ENCODE measurements at regions not wholly inside any gene's neighbourhood (a gene's known extent, or its start where the extent isn't known, plus 50 kb on each side); places are given as distances from the start of the nearest gene placed in this dataset.
"Not testable (repeated sequence)": the region's sequence is repeated elsewhere in the genome, so short reads cannot be mapped to it uniquely, and the experiment has no call there.

DNA sequence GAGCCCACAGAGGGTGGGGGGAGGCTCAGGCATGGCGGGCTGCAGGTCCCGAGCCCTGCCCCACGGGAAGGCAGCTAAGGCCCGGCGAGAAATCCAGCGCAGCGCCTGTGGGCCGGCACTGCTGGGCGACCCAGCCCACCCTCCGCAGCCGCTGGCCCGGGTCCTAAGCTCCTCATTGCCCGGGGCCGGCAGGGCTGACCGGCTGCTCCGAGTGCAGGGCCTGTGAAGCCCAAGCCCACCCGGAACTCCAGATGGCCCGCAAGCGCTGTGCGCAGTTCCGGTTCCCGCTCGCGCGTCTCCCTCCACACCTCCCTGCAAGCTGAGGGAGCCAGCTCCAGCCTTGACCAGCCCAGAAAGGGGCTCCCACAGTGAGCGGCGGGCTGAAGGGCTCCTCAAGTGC is 129.8 kb upstream of the CADM1 start:
- DNase-seq = not testable (repeated sequence)

DNA sequence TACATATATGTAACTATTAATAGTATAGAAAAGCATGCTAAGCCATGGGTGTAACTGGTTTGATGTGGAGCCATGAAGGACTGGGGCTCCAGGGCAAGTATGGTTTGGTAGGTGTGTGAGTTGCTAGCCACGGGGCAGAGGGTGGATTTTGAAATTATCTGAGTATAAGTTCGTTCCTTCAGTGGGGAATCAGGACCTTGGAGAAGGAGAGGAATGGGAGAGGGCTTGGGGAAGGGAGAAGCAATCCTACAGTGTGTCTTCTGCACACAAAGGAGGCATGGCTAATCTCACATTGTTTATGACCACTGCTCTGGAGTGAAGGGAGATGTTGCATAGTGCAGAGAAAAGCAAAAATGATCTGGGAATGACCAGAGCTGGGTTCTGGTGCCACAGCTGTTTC is 127.8 kb upstream of the CADM1 start:
- DNase-seq = no peak

DNA sequence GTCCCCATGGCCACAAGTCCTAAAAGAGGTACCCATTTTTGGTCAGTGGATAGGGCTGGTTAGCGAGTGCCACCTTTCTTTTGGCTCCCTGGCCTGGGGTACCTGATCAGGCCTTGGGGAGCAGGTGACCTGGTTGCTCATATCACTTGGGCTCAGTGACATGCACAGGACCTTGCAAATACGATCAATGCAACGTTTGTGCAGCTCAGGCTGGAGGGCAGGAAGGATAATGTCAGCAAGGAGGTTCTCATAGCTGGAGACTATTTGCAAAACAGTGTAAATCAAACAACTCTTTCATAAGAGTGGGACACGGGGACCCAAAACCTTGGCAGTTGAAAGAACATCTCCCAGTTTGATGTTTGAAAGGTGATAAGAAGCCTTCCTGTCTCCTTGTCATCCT is 127.4 kb upstream of the CADM1 start:
- DNase-seq = no peak

DNA sequence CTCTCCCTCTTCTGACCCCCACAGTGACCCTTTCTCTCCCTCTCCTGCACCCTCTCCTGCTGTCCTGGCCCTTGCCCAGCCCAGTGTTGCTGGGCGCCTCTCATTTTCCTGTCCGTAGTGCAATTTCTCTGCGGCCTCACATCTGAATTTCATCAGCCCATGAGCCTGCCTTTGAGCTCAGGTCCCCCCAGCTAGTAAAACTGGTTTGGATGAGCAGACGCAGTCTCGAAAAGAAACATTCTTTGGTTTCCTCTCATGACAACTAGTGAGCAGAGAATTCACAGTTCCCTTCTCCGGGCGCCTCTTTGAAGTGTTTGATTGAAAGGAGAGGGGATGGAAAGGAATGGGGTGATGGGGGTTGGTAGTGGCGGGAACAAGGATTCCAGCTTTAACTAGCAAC is 126.0 kb upstream of the CADM1 start:
- no peak for DNase-seq

DNA sequence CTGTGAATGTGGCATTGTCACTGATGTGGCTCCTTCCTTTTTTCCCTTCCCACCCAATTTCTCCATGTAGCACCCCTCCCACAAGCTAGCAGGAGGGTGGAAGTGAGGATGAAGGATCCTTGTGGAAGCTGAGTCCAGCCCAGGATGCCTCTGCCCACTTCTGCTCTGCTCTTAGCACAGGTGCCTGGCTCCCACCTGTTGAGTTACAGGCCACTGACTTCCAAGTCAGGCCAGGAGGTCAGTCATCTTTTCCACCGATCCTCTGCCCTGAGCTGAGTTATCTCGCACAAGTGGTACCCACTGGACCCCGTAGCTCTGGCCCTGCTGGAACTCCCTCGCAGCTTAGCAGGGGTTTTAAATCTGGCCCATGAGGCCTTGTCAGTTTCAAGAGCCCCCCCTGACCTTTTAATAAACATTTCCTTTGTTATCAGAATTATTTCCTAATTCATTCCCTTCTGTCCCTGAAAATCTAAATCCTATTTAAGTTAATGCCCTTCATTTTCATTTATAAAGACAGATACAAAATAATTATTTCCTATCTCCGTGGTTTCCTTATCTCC is 125.3 kb upstream of the CADM1 start:
- DNase-seq = no peak

DNA sequence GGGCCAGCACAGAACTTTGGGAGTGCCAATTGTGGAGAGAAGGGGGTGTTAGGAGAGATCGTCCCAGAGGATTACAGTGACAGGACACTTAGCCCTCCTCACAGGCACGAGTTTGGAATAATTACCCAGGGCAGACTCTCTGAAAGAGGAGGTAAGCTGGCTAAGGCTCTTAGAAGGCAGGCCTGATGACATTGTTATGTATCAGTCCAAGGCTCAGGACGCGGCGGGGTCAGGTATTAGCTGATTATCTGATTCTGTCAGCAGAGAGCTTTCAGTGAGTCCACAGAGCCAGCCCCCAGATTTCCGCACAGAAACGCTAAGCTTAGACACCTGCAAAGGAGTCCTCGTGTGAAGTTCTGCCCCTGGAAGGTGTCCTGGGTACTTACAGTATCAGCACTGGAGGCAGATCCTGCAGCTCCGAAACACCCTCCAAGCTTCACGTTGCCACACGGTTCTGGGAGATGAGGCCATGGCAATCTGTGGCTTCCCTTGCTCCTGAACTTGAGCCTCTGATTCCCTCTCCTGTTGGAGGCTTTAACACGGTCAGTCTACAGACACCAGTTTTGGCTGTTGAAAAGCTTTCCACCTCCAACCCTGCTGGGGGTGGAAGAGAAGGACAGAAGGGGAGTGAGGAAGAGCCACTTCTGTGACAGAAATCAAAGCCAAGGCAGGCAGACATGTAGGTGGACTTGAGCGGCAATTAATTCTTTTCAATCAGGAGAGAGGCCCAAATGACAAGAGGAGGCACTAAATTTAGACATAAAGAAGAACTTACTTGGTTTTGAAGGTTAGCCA is 123.6 kb upstream of the CADM1 start:
- DNase-seq = no peak

DNA sequence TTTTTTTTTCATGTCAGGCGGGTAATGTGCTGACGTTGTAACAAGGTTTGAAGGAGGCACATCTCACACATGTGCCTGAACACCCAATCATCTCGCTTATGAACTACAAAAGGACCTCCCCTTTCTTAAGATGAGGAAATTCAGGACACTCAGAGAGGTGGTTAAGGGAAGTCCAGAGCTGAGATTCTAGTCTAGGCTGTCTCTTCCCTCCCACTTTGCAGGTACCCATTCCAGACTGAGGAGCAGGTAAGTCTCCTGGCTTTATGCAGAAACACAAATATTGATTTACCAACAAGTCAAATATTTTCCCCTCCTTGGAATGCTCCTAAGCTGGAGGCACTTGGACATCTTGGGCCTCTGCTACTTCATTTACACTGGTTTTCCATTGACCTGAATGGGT is 122.9 kb upstream of the CADM1 start:
- no peak for DNase-seq

DNA sequence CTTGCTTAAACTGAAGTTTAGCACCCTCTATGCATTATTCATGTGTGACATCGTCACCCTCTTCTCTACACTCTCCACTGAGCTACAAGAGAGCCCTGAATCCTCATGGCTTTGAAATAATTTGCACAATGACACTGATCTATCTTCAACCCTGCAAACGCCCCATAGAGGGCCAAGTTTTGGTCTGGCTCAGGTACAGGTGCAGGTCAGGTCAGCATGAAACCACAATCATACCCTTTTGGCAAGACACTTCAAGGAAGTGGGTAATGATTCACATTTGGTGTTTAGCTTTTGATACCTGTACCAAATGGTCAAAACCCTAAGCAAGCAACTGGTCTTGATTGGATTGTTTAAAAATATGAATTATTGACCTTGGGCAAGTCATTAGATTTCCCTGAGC is 122.2 kb upstream of the CADM1 start:
- DNase-seq = no peak

DNA sequence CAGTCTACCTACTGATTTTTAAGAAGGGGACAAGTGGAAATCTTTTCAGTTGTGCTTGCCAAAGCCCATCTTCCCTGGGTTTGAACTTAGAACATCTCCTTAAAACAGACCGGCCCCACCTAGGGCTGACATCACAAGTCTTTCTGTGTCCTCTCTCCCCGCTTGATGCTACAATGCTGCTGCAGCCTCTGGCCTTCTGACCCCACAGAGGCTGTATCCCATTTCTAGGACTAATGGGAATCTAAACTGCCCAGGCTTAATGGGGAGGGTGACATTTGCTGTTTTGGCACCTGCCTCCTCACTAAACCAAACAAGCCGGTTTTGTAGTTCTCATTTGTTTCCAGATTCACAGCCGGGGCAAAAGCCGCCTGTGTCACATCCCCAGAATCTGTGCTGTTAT is 121.3 kb upstream of the CADM1 start:
- no peak for DNase-seq

DNA sequence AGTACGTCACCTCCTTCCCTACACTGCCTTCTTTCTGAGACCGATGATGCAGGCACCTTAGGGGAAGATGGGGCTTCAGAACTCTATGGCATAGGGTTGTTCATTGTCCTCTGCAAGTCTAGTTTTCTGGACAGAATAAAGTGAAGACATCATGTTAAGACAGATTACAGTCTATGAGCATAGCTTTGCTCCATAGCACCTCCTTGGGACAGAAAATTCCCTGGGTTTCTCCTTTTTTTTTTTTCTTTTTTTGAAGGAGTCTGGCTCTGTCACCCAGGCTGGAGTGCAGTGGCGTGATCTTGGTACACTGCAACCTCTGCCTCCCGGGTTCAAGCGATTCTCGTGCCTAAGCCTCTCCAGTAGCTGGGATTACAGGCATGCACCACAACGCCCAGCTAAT is 119.8 kb upstream of the CADM1 start:
- DNase-seq = no peak

DNA sequence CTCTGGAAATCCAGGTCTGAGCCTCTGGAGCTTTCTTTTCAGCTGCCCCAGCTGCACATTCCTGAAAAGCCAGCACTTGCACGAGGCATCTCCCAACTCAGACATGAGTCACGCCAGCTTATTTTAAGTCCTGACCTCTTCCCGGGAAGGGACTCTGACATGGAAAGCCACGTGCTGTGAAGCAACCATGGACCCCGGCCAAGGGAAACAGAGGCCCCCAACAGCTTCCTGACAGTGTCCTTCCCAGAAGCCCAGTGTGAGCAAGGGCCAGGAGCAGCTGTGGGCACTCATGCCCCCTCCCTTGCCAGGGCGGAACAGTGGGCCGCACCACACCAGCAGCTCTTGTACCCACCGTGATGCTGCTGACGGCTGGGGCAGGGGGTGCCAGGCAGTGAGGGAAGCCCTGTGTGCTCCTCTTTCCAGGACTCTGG is 118.8 kb upstream of the CADM1 start:
- no peak for DNase-seq

DNA sequence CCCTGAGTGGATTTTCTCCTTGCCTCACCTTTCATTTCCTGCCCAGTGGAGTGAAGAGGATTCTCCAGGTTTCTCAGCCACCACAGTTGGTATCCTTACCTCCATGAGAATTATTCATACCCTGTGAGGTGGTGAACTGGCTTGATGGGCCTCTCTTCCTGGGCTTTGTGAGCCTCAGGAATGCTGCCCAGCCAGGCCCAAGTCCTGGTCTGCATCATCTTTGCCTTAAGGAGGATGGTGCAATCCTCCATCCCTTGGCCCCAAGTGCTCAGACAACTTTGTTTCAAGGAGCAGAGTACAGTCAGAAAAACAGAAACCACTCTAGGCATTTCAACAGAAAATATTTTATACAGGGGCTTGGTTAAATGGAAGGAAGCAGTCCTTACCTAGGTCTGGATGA is 114.2 kb upstream of the CADM1 start:
- DNase-seq = no peak

DNA sequence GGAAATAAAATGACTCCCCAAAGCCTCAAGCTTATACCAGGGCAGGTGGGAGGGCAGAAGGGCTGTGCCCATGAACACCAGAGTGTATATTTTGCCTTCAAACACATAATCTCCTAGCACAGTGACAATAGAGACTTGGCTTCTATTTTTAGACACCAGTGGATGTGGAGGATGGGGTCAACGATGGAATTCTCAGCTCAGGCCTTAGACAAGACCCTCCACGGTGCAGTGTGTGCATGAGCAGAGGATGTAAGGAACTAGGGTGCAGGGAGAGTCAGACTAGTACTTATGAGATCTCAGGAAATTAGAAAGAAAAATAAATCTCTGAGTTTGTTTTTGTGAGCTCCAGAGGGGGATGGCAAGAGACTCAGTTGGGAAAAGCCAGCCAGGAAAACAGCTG is 113.6 kb upstream of the CADM1 start:
- DNase-seq = no peak

DNA sequence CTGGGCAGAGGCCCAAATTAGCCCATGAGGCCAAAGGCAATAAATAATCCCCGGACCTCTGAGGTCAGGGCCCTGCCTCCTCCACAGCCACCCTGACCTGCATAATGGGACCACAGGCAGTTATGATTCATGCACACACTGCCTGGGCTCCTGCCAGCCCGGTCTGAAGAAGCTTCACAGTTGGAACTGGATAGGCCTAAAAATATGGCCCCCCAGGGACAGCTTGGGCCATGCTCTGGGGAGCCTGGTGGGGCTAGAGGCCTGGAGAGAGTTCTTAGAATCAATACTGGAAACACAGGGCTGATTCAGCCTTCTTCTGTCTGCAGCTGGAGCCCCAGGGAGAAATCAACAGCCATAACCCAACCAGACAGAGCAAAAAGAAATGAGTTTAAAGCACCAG is 112.8 kb upstream of the CADM1 start:
- DNase-seq = no peak

DNA sequence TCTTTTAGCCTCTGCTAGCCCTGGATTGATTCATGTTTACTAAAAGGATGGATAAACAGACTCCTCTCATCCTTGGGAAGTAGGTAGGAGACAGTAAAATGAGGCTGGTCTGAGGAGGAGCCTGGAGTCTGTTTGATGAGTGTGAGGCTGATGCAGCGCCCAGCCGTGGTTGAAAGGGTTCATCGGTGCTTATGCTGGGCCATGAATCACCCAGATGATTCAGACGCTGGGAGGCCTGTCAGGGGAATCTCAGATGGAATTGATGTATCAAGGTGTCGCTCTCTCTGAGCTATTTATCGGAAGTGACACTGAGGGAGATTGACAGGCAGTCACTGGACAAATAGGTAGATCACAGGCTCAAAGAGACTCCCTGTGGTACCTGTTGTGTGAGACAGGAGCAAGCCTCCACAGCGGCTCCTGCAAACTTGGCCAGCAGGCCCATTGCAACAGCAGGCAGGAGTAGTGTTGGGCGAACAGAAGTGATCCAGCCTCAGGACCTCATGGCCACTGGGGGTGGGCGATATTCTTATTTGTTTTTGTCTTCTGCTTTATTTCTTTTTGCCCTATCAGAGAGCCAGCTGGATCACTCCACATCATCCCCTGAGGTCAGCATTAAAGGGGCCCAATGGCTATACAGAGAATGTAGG is 109.9 kb upstream of the CADM1 start:
- DNase-seq = no peak

DNA sequence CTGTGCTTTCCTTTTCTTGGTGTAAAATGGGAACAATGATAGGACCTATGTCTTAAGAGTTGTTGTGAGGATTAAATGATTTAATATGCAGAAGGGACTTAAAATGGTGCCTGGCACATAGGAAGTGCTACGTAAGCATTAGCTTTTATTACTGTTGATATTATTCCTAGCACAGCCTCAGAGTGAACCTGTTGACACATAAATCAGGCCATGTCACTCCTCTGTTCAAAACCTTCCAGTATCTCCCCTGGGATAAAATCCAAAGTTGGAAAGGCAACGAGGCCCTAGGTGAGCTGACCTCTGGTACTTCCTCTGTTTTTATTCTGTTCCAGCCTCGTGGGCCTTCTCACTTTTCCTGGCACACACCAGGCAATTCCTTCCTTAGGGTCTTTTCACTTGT is 108.8 kb upstream of the CADM1 start:
- DNase-seq = no peak

DNA sequence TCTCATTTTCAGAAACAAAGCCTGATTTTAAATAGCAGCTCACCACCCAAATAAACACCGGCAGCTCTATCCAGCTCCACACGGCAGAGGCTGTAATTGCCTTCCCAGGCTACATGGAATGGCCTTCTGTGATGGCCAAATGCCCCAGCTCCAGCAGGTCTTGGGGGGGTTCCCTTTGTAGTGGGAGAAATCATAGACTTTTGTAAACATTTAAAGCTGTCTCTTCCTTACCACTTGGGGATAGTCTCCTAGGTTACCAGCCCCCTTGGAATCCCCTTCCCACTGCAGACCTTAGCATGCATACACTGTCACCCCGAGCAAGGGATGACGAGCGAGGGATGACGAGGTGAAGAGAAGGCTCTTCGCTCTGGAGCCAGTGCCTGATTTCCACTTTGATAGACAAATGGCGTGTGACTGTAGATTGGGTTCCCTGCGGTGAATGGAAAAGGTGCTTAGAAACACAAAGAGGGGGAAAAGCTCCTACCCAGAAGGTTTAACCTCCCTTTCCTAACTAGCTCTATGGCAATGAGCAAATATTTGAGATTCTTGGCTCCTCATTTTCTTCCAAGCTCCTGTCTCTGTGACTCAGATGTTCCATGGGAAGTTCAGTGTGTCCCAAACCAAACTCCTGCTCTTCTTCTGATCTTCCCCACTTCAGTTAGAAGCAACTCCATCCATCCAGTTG is 108.0 kb upstream of the CADM1 start:
- no peak for DNase-seq

DNA sequence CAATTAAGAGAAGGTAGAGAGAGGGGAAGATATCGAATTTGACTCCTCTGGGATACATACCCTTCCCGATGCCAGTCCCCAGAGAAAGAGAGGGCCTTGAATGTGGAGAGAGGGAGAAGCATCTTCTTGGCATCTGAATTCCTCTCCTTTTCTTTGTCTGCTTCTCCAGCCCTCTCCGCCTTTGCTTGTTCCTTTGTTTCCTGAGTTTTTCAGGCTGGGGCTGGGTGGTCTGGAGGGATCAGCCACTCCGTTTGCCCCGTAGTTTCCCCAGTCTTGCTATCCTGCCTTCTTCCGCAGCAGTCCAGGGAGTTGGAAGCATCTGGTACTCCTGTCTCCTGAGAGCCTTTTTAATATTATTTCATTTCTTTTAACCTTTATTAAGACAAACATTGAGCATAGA is 107.1 kb upstream of the CADM1 start:
- DNase-seq = no peak

DNA sequence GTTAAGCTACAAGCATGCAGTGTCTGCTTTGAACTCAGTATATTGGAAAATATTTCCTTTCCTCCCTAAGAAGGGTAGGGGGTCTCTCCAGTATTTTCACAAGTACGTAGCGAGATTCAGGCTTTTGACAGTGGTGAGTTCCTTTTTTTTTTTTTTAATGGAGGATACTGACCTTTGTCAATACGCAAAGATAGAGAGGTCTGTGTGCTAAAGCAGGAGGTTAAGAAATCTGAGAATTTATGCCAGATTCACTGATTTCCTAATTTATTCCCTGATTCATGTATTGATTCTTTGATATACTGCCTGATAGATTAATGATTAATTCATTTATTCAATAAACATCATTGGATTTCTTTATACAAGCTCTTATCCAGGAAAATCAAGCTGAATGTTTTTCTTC is 106.7 kb upstream of the CADM1 start:
- DNase-seq = no peak

DNA sequence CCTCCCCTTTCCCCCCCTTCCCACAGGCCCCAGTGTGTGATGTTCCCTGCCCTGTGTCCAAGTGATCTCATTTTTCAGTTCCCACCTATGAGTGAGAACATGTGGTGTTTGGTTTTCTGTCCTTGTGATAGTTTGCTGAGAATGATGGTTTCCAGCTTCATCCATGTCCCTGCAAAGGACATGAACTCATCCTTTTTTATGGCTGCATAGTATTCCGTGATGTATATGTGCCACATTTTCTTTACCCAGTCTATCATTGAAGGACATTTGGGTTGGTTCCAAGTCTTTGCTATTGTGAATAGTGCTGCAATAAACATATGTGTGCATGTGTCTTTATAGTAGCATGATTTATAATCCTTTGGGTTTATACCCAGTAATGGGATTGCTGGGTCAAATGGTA is 106.0 kb upstream of the CADM1 start:
- DNase-seq = not testable (repeated sequence)

DNA sequence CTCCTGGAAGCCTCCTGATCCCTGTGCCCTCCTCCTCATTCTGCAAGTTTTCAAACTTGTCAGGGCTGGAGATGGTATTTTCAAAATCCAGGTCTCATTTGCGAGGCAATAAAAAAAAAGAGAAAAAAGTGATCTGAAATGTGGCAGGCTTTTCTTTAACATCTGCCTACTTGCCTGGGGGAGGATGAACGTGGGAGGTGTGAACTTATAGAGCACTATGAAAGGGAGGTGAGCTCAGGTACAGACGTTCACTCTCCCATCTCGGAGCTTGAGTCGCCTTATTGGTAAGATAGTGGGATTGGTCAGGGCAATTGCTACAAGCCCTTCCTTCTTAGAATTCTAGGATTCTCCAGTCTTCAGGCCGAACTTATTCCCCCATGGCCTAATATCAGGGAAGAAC is 104.8 kb upstream of the CADM1 start:
- no peak for DNase-seq

DNA sequence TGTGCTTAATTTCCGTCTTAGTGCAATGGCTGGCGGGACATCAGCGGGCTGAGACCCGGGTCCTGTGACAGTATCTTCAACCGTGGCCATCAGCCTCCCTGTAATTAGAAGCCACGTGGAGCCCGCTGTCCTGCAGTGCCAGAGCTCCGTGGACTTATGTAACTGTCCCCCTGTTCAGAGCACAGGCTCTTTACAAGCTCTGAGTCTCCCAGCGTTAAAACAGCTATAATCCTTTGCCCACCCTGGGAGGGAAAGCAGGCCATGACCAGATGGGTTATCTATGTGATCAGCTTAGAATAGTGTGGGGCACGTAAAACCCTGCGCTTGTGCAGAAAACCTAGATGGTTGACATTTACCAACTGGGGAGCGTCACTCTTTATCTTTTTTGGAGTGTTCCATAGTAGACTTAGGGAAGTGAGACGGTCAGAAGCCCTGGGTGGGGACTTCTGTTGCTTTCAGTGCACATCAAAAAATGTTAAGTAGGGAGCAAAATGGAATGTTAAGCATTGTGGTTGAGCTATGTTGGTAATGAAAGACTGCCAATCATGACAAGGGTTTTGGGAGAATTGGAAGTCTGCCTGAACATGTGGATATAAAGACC is 103.5 kb upstream of the CADM1 start:
- DNase-seq = no peak

DNA sequence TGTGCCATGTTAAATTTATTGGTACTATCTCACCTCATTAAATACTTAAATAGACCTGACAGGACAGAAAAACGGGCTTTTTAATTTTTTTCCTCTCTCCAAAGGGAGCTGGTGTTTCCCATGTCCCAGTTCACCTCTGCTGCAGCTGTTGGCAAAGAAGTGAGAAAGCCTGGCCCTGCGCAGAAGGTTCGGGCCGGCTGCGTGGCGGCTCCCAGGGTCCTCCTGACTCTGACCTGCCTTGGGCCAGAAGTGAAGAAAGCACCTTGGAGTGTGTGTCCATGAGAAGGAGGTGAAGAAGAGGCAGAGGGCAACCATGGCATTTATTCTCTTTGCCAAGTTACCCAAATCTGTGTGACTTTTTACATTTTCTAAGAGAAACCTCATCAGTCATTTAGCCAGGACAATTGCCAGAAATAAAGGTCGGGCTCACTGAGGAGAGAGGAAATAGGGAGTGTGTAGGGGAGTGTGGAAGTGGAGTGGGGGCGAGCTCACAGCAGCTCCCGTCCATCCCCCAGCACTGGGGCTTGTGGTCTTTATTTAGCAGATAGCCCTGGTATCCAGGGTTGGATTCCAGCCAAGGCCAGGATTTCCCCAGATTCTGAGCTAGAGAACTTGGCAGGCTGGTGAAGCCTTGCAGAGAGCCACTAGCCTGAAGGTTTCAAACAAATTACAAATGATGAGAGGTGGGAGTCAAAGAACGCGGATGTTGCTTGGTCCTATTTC is 102.4 kb upstream of the CADM1 start:
- DNase-seq = no peak

Data from CD4-positive, alpha-beta T cell treated with Interleukin-17A for 4 hours (primary cell).